DND-41 (cell line): ENCODE measurements at regions not wholly inside any gene's neighbourhood (a gene's known extent, or its start where the extent isn't known, plus 50 kb on each side); places are given as distances from the start of the nearest gene placed in this dataset.

Experiments used
- ATAC-seq: fragments of 200-7000 bp; cut with Tn5 transposase; 3 replicates; pipeline ENCODE4 v1.9.1; 2021; ENCODE audit warnings: low read depth; ENCODE audit not compliant: insufficient read depth
- DNase-seq: peaks from one replicate; pipeline ENCODE4 v3.0.0-alpha.2; 2020
- H2AFZ ChIP-seq: 2 replicates; pipeline ENCODE4 v1.6.0; 2012; ENCODE audit warnings: low read depth, low read length
- H3K27ac ChIP-seq: 2 replicates; pipeline ENCODE4 v1.5.1; 2012; ENCODE audit warnings: low read length, inconsistent platforms
- H3K27me3 ChIP-seq: fragments of 200-600 bp; sonication (generic); 2 replicates; pipeline ENCODE4 v1.6.0; 2012; ENCODE audit warnings: low read length, mild to moderate bottlenecking, inconsistent platforms; ENCODE audit not compliant: insufficient read depth, poor library complexity
- H3K36me3 ChIP-seq: 2 replicates; pipeline ENCODE4 v1.5.1; 2012; ENCODE audit warnings: low read length, inconsistent platforms; ENCODE audit not compliant: insufficient read depth
- H3K4me1 ChIP-seq: 2 replicates; pipeline ENCODE4 v1.5.1; 2012; ENCODE audit warnings: mild to moderate bottlenecking, low read length; ENCODE audit not compliant: insufficient read depth
- H3K4me2 ChIP-seq: 2 replicates; pipeline ENCODE4 v1.6.0; 2012; ENCODE audit warnings: mild to moderate bottlenecking, moderate library complexity, low read length, inconsistent platforms; ENCODE audit not compliant: insufficient read depth
- H3K4me3 ChIP-seq, 2 experiments: fragments of 200-600 bp in 1 of 2; shearing (Covaris generic) in 1 of 2; 2 replicates each; pipeline ENCODE4 v1.5.1; 2012 to 2016; ENCODE audit warnings: inconsistent platforms in 2 of 2, low read length in 2 of 2, mild to moderate bottlenecking in 2 of 2, low read depth in 1 of 2, moderate library complexity in 1 of 2
- H3K79me2 ChIP-seq: 2 replicates; pipeline ENCODE4 v1.6.0; 2012; ENCODE audit warnings: low read length, inconsistent platforms; ENCODE audit not compliant: insufficient read depth
- H3K9ac ChIP-seq: 2 replicates; pipeline ENCODE4 v1.6.0; 2012; ENCODE audit warnings: low read depth, mild to moderate bottlenecking, inconsistent platforms, low read length, moderate library complexity
- H3K9me3 ChIP-seq: 2 replicates; pipeline ENCODE4 v1.5.1; 2012; ENCODE audit warnings: low read length, moderate library complexity, mild to moderate bottlenecking, inconsistent platforms; ENCODE audit not compliant: insufficient read depth, severe bottlenecking
- H4K20me1 ChIP-seq: 2 replicates; pipeline ENCODE4 v1.6.0; 2012; ENCODE audit warnings: low read length; ENCODE audit not compliant: insufficient read depth
- CTCF ChIP-seq: IDR thresholded peaks from 2 replicates; pipeline ENCODE4 v1.5.1; 2012; ENCODE audit warnings: borderline replicate concordance, low read length, moderate library complexity, mild to moderate bottlenecking; ENCODE audit not compliant: poor library complexity, severe bottlenecking; ENCODE audit errors: extremely low read depth
- EZH2 ChIP-seq: IDR thresholded peaks from 3 replicates; pipeline ENCODE4 v1.6.1; 2012; ENCODE audit warnings: borderline replicate concordance, low read depth, mild to moderate bottlenecking, moderate library complexity, low read length, inconsistent platforms; ENCODE audit not compliant: severe bottlenecking

- Histone ChIP-seq H3K36me3 (no peaks in the 10 kb centered on the region), H3K4me1 (no peaks in the 10 kb centered on the region)
Observed at GRCh38 chr11:81495699-81496292, 1237.9 kb downstream of the FAM181B start.

GRCh38 chr11:81494431-81494830 lies 1239.2 kb downstream of the FAM181B start:
- H3K27me3 ChIP-seq, result no peaks in the 10 kb centered on the region
- H3K9ac ChIP-seq, result no peak overlapping the region
- H3K4me3 ChIP-seq, result no peak overlapping the region
- no peaks in the 10 kb centered on the region for H3K9me3 ChIP-seq
- H3K79me2 ChIP-seq, result no peaks in the 10 kb centered on the region
- no peaks in the 10 kb centered on the region for H3K36me3 ChIP-seq
- no peak overlapping the region for H3K27ac ChIP-seq
- H3K4me2 ChIP-seq, result no peak overlapping the region
- H2AFZ ChIP-seq, result no peak overlapping the region
- no peak for DNase-seq
- TF ChIP-seq CTCF (no peak), EZH2 (no peak)
- H3K4me1 ChIP-seq, result no peaks in the 10 kb centered on the region
- no peak for ATAC-seq
- H4K20me1 ChIP-seq, result no peaks in the 10 kb centered on the region

More at GRCh38 chr11:81495699-81496292, 1237.9 kb downstream of the FAM181B start:
- H3K27me3 ChIP-seq, result no peaks in the 10 kb centered on the region
- H3K4me2 ChIP-seq, result no peak overlapping the region
- no peaks in the 10 kb centered on the region for H4K20me1 ChIP-seq
- H3K4me3 ChIP-seq, result no peak overlapping the region
- DNase-seq (no peak), ATAC-seq (no peak)
- no peaks in the 10 kb centered on the region for H3K79me2 ChIP-seq
- no peaks in the 10 kb centered on the region for H3K9me3 ChIP-seq
- no peak overlapping the region for H3K27ac ChIP-seq
- H2AFZ ChIP-seq, result no peak overlapping the region
- no peak for TF ChIP-seq CTCF
- no peak for TF ChIP-seq EZH2
- no peak overlapping the region for H3K9ac ChIP-seq

- TF ChIP-seq EZH2 (no peak), CTCF (no peak)
- H3K27ac ChIP-seq, result no peak overlapping the region
Observed at GRCh38 chr11:81492923-81493445, 1240.7 kb downstream of the FAM181B start.

More at GRCh38 chr11:81492923-81493445, 1240.7 kb downstream of the FAM181B start:
- DNase-seq (no peak), ATAC-seq (no peak)
- no peaks in the 10 kb centered on the region for H3K27me3 ChIP-seq
- no peak overlapping the region for H3K4me2 ChIP-seq
- no peaks in the 10 kb centered on the region for H3K9me3 ChIP-seq
- no peak overlapping the region for H3K9ac ChIP-seq
- no peak overlapping the region for H3K4me3 ChIP-seq
- no peak overlapping the region for H2AFZ ChIP-seq
- no peaks in the 10 kb centered on the region for H3K79me2 ChIP-seq
- no peaks in the 10 kb centered on the region for H3K36me3 ChIP-seq
- no peaks in the 10 kb centered on the region for H4K20me1 ChIP-seq
- H3K4me1 ChIP-seq, result no peaks in the 10 kb centered on the region
